HG03342 (cell line): ENCODE measurements at regions not wholly inside any gene's neighbourhood (a gene's known extent, or its start where the extent isn't known, plus 50 kb on each side); places are given as distances from the start of the nearest gene placed in this dataset.

ENCODE experiments used
- ATAC-seq: cut with Tn5 transposase; IDR thresholded peaks from one replicate; pipeline ENCODE4 v1.9.1; 2021; ENCODE audit warnings: mild to moderate bottlenecking, moderate library complexity; ENCODE audit not compliant: unreplicated experiment

GRCh38 chr15:62809968-62810260 lies 232.6 kb upstream of the TPM1 start:
- ATAC-seq: no peak

GRCh38 chr15:62812515-62812835 lies 230.1 kb upstream of the TPM1 start:
- ATAC-seq: no peak

- no peak for ATAC-seq
Observed at GRCh38 chr15:62816342-62817069, 226.0 kb upstream of the TPM1 start.

- no peak for ATAC-seq
Observed at GRCh38 chr15:62818691-62819090, 223.9 kb upstream of the TPM1 start.

- no peak for ATAC-seq
Observed at GRCh38 chr15:62821384-62822131, 221.0 kb upstream of the TPM1 start.

- ATAC-seq: no peak
Observed at GRCh38 chr15:62822228-62822627, 220.3 kb upstream of the TPM1 start.

GRCh38 chr15:62823561-62823960 lies 219.0 kb upstream of the TPM1 start:
- ATAC-seq: no peak

GRCh38 chr15:62824111-62825015 lies 218.2 kb upstream of the TPM1 start:
- no peak for ATAC-seq

GRCh38 chr15:62825191-62825590 lies 217.4 kb upstream of the TPM1 start:
- no peak for ATAC-seq

GRCh38 chr15:62826561-62826960 lies 216.0 kb upstream of the TPM1 start:
- ATAC-seq: no peak

- ATAC-seq: no peak
Observed at GRCh38 chr15:62828364-62828763, 214.2 kb upstream of the TPM1 start.

GRCh38 chr15:62832231-62832630 lies 210.3 kb upstream of the TPM1 start:
- ATAC-seq: no peak

- no peak for ATAC-seq
Observed at GRCh38 chr15:62833646-62834045, 208.9 kb upstream of the TPM1 start.

- ATAC-seq: no peak
Observed at GRCh38 chr15:62834686-62835329, 207.7 kb upstream of the TPM1 start.

GRCh38 chr15:62835351-62835750 lies 207.2 kb upstream of the TPM1 start:
- no peak for ATAC-seq

- ATAC-seq: no peak
Observed at GRCh38 chr15:62835762-62836161, 206.8 kb upstream of the TPM1 start.

GRCh38 chr15:62840526-62841268 lies 201.8 kb upstream of the TPM1 start:
- ATAC-seq: no peak

- ATAC-seq: no peak
Observed at GRCh38 chr15:62841269-62841628, 201.3 kb upstream of the TPM1 start.

- ATAC-seq: no peak
Observed at GRCh38 chr15:62841891-62842559, 200.5 kb upstream of the TPM1 start.

GRCh38 chr15:62843311-62843710 lies 199.2 kb upstream of the TPM1 start:
- ATAC-seq: no peak
